ENCODE measurements at regions not wholly inside any gene's neighbourhood (a gene's known extent, or its start where the extent isn't known, plus 50 kb on each side); places are given as distances from the start of the nearest gene placed in this dataset.

DNA sequence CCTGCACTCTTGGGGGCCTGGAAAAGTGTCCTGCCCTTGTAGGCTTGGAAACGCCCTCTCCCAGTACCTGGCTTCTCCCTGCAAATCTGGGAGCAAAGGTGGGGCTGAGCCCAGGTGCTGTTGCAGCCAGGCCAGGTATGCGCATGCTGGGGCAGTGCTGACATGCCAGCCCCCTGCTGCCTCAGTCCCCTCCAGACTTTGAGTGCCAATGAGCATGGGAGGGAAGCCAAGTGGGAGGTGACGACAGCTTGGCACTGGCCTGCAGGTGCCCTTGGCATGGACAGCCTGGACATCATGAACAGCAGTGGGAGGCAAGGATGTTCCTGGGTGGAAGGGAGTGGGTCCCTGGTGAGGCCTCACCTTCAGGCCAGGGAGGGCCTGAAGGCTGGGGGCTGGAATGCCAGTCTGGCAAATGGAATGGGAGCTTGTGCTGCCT is 1494.4 kb upstream of the NUDT12 start:
- Histone ChIP-seq H4K5ac (ENCODE audit: insufficient read length, low read depth, low read length) (no peak overlapping the region), H3K23me2 (ENCODE audit: insufficient read length, low read depth, low read length, poor library complexity, severe bottlenecking) (no peaks in the 10 kb centered on the region), H4K8ac (replicated peaks; ENCODE audit: insufficient read length, low read depth, low read length) (no peak overlapping the region), H2AK5ac (ENCODE audit: insufficient read length, low read length) (no peak overlapping the region), H2BK12ac (ENCODE audit: insufficient read length, low read depth, low read length) (no peak overlapping the region), H3K79me2 (ENCODE audit: insufficient read depth, low read length) (no peaks in the 10 kb centered on the region), H3K56ac (ENCODE audit: insufficient read length, low read depth, low read length) (no peak overlapping the region), H2BK15ac (ENCODE audit: low read depth, low read length) (no peak overlapping the region), H3K27ac (ENCODE audit: insufficient read length, low read depth, low read length) (no peak overlapping the region), H3K9ac (ENCODE audit: extremely low read depth, insufficient read length, low read length) (no peak overlapping the region), H3K4me2 (ENCODE audit: insufficient read depth, insufficient read length, low read length) (no peak overlapping the region), H3K27me3 (ENCODE audit: insufficient read depth, low read length) (no peaks in the 10 kb centered on the region), H2BK5ac (ENCODE audit: insufficient read length, low read length) (no peak overlapping the region), H2BK20ac (ENCODE audit: low read depth, low read length, poor library complexity, severe bottlenecking) (no peak overlapping the region), H3K23ac (ENCODE audit: insufficient read length, low read depth, low read length) (no peak overlapping the region), H4K20me1 (ENCODE audit: control insufficient read depth, insufficient read depth, insufficient read length) (no peaks in the 10 kb centered on the region), H3K14ac (ENCODE audit: insufficient read depth, low read length) (no peak overlapping the region; the same call in 1 of the 2 replicates), H3K18ac (ENCODE audit: insufficient read length, low read depth, low read length) (no peak overlapping the region), H4K91ac (ENCODE audit: insufficient read length, low read depth, low read length) (no peak overlapping the region), H3K9me3 (ENCODE audit: control insufficient read depth, low read depth, low read length) (peaks cover 5% of the 10 kb centered on the region), H2AFZ (ENCODE audit: low read length) (no peak overlapping the region), H3K4ac (ENCODE audit: low read depth, low read length) (no peak overlapping the region), H3K4me1 (ENCODE audit: insufficient read depth, low read length) (no peaks in the 10 kb centered on the region), H3T11ph (ENCODE audit: low read length) (no peak overlapping the region), H2BK120ac (ENCODE audit: low read depth, low read length, poor library complexity, severe bottlenecking) (no peak overlapping the region), H3K79me1 (ENCODE audit: insufficient read depth, low read depth, low read length, poor library complexity, severe bottlenecking) (no peaks in the 10 kb centered on the region)
- Mint-ChIP-seq H3K4me3 (no peak overlapping the region), H3K36me3 (ENCODE audit: insufficient read depth in 1 of 3, low read depth in 3 of 3) (peaks cover 0 to 15% (median 5%) of the 10 kb centered on the region in 3 experiments; a peak in 4 of 7 replicates), H3K4me1 (no peaks in the 10 kb centered on the region), H3K27me3 (ENCODE audit: low read depth) (no peaks in the 10 kb centered on the region), H3K27ac (no peak overlapping the region), H3K9me3 (peaks cover 10 to 17% of the 10 kb centered on the region in 2 experiments)
- DNase-seq: no peak
- WGBS (ENCODE audit: extremely low coverage, insufficient read length, low lambda C conversion rate): no CpG with 5 or more reads among the region's 3 CpGs
- TF ChIP-seq, protein P1, sequence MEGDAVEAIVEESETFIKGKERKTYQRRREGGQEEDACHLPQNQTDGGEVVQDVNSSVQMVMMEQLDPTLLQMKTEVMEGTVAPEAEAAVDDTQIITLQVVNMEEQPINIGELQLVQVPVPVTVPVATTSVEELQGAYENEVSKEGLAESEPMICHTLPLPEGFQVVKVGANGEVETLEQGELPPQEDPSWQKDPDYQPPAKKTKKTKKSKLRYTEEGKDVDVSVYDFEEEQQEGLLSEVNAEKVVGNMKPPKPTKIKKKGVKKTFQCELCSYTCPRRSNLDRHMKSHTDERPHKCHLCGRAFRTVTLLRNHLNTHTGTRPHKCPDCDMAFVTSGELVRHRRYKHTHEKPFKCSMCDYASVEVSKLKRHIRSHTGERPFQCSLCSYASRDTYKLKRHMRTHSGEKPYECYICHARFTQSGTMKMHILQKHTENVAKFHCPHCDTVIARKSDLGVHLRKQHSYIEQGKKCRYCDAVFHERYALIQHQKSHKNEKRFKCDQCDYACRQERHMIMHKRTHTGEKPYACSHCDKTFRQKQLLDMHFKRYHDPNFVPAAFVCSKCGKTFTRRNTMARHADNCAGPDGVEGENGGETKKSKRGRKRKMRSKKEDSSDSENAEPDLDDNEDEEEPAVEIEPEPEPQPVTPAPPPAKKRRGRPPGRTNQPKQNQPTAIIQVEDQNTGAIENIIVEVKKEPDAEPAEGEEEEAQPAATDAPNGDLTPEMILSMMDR (conservative IDR thresholded peaks at IDR 0.05): no peak
